HL-60 (cell line): ENCODE measurements at regions not wholly inside any gene's neighbourhood (a gene's known extent, or its start where the extent isn't known, plus 50 kb on each side); places are given as distances from the start of the nearest gene placed in this dataset.

Experiments
- DNase-seq, 2 experiments: peaks; one replicate each; pipeline ENCODE4 v3.0.0-alpha.2; 2010 to 2020; ENCODE audit warnings: low read depth in 1 of 2, low spot score in 1 of 2
- H3K27ac ChIP-seq: fragments of 250-450 bp; sonication (Bioruptor Pico); replicated peaks from 2 replicates; pipeline ENCODE4 v1.5.1; 2020; ENCODE audit warnings: mild to moderate bottlenecking, moderate library complexity
- H3K27me3 ChIP-seq: fragments of 250-450 bp; sonication (Bioruptor Pico); 2 replicates; pipeline ENCODE4 v1.5.1; 2021; ENCODE audit warnings: mild to moderate bottlenecking, moderate library complexity; ENCODE audit not compliant: insufficient read depth, poor library complexity, severe bottlenecking
- H3K4me3 ChIP-seq: replicated peaks from 2 replicates; pipeline ENCODE4 v1.5.1; 2011; ENCODE audit warnings: mild to moderate bottlenecking, control low read depth, low read length; ENCODE audit not compliant: insufficient read depth
- CTCF ChIP-seq: IDR thresholded peaks from one replicate; pipeline ENCODE4 v1.5.1; 2011; ENCODE audit warnings: low read length, control low read depth, inconsistent platforms; ENCODE audit not compliant: insufficient read depth
- GABPA ChIP-seq: IDR thresholded peaks from 2 replicates; pipeline ENCODE4 v1.6.1; 2012; ENCODE audit warnings: low read depth
- POLR2AphosphoS5 ChIP-seq: IDR thresholded peaks from 2 replicates; pipeline ENCODE4 v1.6.1; 2012; ENCODE audit warnings: low read depth
- SPI1 ChIP-seq: IDR thresholded peaks from 2 replicates; pipeline ENCODE4 v1.6.1; 2012; ENCODE audit warnings: low read depth, mild to moderate bottlenecking, borderline replicate concordance
- TF ChIP-seq, protein P1 (sequence below): IDR thresholded peaks from 2 replicates; pipeline ENCODE4 v1.6.1; 2012; ENCODE audit warnings: low read depth; ENCODE audit not compliant: insufficient replicate concordance

DNA sequence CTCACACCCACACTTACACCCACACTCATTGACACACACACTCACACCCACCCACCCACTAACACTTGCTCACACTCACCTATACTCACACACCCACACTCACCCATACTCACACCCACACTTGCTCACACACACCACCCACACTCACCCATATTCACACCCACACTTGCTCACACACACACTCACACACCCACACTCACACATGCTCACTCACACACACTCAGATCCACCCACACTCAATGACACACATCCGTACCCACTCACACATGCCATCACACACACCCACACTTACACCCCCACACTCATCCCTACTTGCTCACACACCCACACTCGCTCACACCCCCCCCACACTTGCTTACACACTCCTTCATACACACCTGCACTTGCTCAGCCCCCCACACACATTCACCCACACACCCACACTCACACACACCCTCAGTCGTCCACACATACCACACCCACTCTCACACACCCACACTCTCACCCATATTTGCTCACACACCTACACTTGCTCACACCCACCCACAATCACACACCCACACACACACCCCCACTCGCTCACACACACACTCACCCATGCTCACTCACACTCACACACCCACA lies 321.1 kb upstream of the N4BP1 start:
- no peak overlapping the region for H3K4me3 ChIP-seq
- no peak for DNase-seq
- no peak overlapping the region for H3K27ac ChIP-seq
- no peaks in the 10 kb centered on the region for H3K27me3 ChIP-seq
- TF ChIP-seq CTCF: no peak
- TF ChIP-seq GABPA: no peak
- no peak for TF ChIP-seq POLR2AphosphoS5
- TF ChIP-seq SPI1: no peak
- TF ChIP-seq, protein P1, sequence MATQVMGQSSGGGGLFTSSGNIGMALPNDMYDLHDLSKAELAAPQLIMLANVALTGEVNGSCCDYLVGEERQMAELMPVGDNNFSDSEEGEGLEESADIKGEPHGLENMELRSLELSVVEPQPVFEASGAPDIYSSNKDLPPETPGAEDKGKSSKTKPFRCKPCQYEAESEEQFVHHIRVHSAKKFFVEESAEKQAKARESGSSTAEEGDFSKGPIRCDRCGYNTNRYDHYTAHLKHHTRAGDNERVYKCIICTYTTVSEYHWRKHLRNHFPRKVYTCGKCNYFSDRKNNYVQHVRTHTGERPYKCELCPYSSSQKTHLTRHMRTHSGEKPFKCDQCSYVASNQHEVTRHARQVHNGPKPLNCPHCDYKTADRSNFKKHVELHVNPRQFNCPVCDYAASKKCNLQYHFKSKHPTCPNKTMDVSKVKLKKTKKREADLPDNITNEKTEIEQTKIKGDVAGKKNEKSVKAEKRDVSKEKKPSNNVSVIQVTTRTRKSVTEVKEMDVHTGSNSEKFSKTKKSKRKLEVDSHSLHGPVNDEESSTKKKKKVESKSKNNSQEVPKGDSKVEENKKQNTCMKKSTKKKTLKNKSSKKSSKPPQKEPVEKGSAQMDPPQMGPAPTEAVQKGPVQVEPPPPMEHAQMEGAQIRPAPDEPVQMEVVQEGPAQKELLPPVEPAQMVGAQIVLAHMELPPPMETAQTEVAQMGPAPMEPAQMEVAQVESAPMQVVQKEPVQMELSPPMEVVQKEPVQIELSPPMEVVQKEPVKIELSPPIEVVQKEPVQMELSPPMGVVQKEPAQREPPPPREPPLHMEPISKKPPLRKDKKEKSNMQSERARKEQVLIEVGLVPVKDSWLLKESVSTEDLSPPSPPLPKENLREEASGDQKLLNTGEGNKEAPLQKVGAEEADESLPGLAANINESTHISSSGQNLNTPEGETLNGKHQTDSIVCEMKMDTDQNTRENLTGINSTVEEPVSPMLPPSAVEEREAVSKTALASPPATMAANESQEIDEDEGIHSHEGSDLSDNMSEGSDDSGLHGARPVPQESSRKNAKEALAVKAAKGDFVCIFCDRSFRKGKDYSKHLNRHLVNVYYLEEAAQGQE: no peak

GRCh38 chr16:48919791-48920190 lies 309.8 kb upstream of the N4BP1 start:
- Histone ChIP-seq H3K4me3 (no peak overlapping the region), H3K27me3 (no peaks in the 10 kb centered on the region), H3K27ac (no peak overlapping the region)
- no peak for DNase-seq
- TF ChIP-seq CTCF (no peak), POLR2AphosphoS5 (no peak), GABPA (no peak)

GRCh38 chr16:48918520-48919258 lies 308.7 kb upstream of the N4BP1 start:
- no peak overlapping the region for H3K4me3 ChIP-seq
- no peak overlapping the region for H3K27ac ChIP-seq
- no peaks in the 10 kb centered on the region for H3K27me3 ChIP-seq
- DNase-seq: no peak
- TF ChIP-seq SPI1 (no peak), GABPA (no peak), POLR2AphosphoS5 (no peak), CTCF (no peak)
- TF ChIP-seq, protein P1: no peak
